Adrenal gland (tissue), 9 donors: ENCODE measurements at regions not wholly inside any gene's neighbourhood (a gene's known extent, or its start where the extent isn't known, plus 50 kb on each side); places are given as distances from the start of the nearest gene placed in this dataset.

Source experiments
- DNase-seq, 7 donors: peaks; one replicate each; pipeline ENCODE4 v3.0.0-alpha.2; 2019 to 2020
- H3K27ac ChIP-seq, 5 donors: fragments of 200-600 bp; sonication (generic) in 4 of 5; 1 replicate in 3 of 5; 2 replicates in 2 of 5; pipeline versions ENCODE4 v1.5.1 to v1.8.0; 2016 to 2020; ENCODE audit warnings: mild to moderate bottlenecking in 1 of 5
- H3K27me3 ChIP-seq: fragments of 200-600 bp; 2 replicates; pipeline ENCODE4 v1.8.0; 2021
- H3K36me3 ChIP-seq, 2 donors: fragments of 200-600 bp; replicated peaks in 1 of 2; 1 replicate in 1 of 2; 2 replicates in 1 of 2; pipeline versions ENCODE4 v1.5.1 to v1.8.0; 2018 to 2022
- H3K4me1 ChIP-seq, 2 donors: fragments of 200-600 bp; replicated peaks in 1 of 2; 1 replicate in 1 of 2; 2 replicates in 1 of 2; pipeline versions ENCODE4 v1.5.1 to v1.8.0; 2018 to 2021
- H3K4me3 ChIP-seq, 4 donors: fragments of 200-600 bp; sonication (generic) in 3 of 4; one replicate each; pipeline ENCODE4 v1.5.1; 2016 to 2018
- H3K9me3 ChIP-seq, 3 donors: fragments of 200-600 bp; sonication (generic) in 1 of 3; replicated peaks in 1 of 3; 1 replicate in 2 of 3; 2 replicates in 1 of 3; pipeline versions ENCODE4 v1.5.1 to v1.8.0; 2016 to 2021
- CTCF ChIP-seq, 6 experiments: fragments of 450-650 bp in 4 of 6; fragments of 200-600 bp in 2 of 6; sonication (generic) in 1 of 6; IDR thresholded peaks; 1 replicate in 5 of 6; 2 replicates in 1 of 6; pipeline versions ENCODE4 v1.5.1 to v1.8.0; 2016 to 2021; ENCODE audit warnings: antibody characterized with exemption in 6 of 6, mild to moderate bottlenecking in 2 of 6, moderate library complexity in 1 of 6
- POLR2A ChIP-seq, 2 donors: fragments of 450-650 bp; IDR thresholded peaks; one replicate each; pipeline ENCODE4 v1.6.1; 2017; ENCODE audit warnings: antibody characterized with exemption in 2 of 2, mild to moderate bottlenecking in 2 of 2, moderate library complexity in 1 of 2
- WGBS, 4 donors: extraction: QIAGEN DNeasy Blood & Tissue Kit in 2 of 4; methylation state at CpG; one replicate each; pipeline versions ENCODE4 v1.1.5 to v1.1.7; 2013 to 2017; 5-methylcytosine and 5-hydroxymethylcytosine counted together
- intact Hi-C, 2 donors: fragments of 100-400 bp; cut with DNase I; formaldehyde crosslinking; loops; one replicate each; pipeline versions ENCODE4 v1.14.1 to v1.15.0; 2022 to 2023
- donor health status: healthy with polysubstance abuse.
- donor health status: Bipolar disorder and iron deficiency.
- donor health status: DM: yes; HTN: yes; CAD: no.
- donor health status: DM: no; HTN: no; CAD: no.
- donor health status: DM: no; HTN: no; CAD: no.

DNA sequence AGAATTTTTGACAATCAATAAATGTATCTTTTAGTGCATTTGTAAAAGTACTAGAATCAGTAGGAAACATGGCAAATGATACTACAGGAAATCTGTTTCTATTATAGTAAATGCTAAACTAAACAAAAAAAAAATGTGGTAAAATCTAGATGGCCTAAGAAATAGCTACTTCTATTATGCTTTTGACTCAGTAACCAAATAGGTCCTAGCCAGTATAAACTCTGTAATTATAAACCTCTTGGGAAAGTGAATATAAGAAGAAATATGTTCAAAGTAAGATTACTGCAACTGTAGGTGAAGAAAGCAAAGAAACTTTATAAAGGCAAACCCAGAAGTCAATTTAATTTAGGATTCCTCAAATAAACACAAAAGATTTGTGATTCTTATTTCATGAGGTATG is 581.2 kb downstream of the LRFN5 start:
- no peak overlapping the region for H3K27ac ChIP-seq
- no peak overlapping the region for H3K4me3 ChIP-seq
- intact Hi-C loops, result no loop called here
- DNase-seq, result no peak
- no peak for TF ChIP-seq CTCF (IDR thresholded peaks at IDR 0.05)
- no peak for TF ChIP-seq POLR2A (IDR thresholded peaks at IDR 0.05)
- no peaks in the 10 kb centered on the region for H3K9me3 ChIP-seq
- H3K4me1 ChIP-seq, result no peaks in the 10 kb centered on the region
- H3K27me3 ChIP-seq, result no peaks in the 10 kb centered on the region
- H3K36me3 ChIP-seq, result no peaks in the 10 kb centered on the region

DNA sequence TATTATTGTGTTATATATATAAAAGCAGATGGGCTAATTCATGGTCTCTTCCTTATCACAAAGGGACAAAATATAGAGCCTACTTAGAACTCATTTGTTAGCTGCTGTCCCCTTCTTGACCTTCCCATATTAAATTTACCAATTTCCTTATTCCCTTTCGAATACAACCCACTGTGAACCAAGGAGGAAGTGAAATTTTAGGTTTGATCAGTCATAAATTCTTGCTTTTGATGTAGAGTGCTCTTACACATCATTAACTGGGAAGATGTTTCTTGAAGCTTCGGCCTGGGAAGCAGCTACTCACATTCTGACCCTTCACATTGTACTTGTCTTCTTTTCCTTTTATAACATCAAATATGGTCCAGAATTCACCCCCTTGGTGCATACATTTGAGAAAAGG is 579.0 kb downstream of the LRFN5 start:
- 43 to 61% (median 48%) methylated on average over 2 of the region's 2 CpGs for WGBS, 4 donors
- H3K27me3 ChIP-seq, result no peaks in the 10 kb centered on the region
- TF ChIP-seq CTCF (IDR thresholded peaks at IDR 0.05) (no peak), POLR2A (IDR thresholded peaks at IDR 0.05) (no peak)
- intact Hi-C loops, result no loop called here
- H3K4me1 ChIP-seq, result no peaks in the 10 kb centered on the region
- H3K4me3 ChIP-seq, result no peak overlapping the region
- H3K27ac ChIP-seq, result no peak overlapping the region
- H3K9me3 ChIP-seq, result no peaks in the 10 kb centered on the region
- no peaks in the 10 kb centered on the region for H3K36me3 ChIP-seq
- no peak for DNase-seq

DNA sequence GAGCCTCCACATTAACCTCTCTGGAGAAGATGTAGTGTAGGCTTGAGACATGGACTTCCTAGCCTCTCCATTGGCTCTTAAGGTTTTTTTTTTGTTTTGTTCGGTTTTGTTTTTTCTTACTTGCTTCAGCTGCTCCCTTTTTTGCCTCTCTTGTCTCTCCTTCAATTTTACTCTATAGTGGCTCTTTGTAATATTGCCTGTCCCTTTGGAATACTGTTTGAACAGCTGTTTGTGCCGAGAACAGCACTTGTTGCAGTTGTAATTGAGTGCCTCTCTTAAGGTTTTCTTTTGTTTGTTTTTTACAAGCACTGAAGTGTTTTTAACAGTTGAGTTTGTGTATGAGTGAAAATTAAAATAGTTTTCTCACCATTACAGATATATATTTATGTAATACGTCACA is 567.7 kb downstream of the LRFN5 start:
- 69 to 79% (median 76%) methylated on average over 3 of the region's 3 CpGs for WGBS, 4 donors
- no peaks in the 10 kb centered on the region for H3K36me3 ChIP-seq

DNA sequence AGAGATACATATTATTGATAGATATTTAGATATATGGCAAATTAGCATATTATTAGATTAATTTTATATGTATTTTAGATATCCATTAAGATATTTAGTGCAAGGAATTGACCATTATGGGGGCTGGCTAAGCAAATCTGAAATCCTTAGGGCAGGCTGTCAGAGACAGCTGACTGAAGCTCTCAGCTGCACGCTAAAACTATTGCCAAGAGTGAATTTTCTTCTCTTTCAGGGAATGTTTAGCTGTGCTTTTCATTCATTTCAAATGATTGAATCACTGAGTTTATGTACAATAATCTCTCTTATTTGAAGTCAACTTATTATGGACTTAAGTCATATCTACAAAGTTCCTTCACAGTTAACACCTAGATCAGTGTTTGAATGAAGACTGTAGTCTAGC is 566.5 kb downstream of the LRFN5 start:
- no peak overlapping the region for H3K27ac ChIP-seq
- 78 to 92% (median 84%) methylated on average over 1 of the region's 1 CpG for WGBS, 4 donors
- H3K36me3 ChIP-seq, result no peaks in the 10 kb centered on the region
- TF ChIP-seq CTCF (IDR thresholded peaks at IDR 0.05) (no peak), POLR2A (IDR thresholded peaks at IDR 0.05) (no peak)
- no peaks in the 10 kb centered on the region for H3K27me3 ChIP-seq
- DNase-seq, result no peak
- intact Hi-C loops, result no loop called here
- no peak overlapping the region for H3K4me3 ChIP-seq
- no peaks in the 10 kb centered on the region for H3K4me1 ChIP-seq
- H3K9me3 ChIP-seq, result no peaks in the 10 kb centered on the region

More for the DNA sequence above, 567.7 kb downstream of the LRFN5 start:
- Histone ChIP-seq H3K4me1 (no peaks in the 10 kb centered on the region), H3K27me3 (no peaks in the 10 kb centered on the region), H3K4me3 (no peak overlapping the region), H3K27ac (no peak overlapping the region), H3K9me3 (no peaks in the 10 kb centered on the region)
- TF ChIP-seq CTCF (IDR thresholded peaks at IDR 0.05) (no peak), POLR2A (IDR thresholded peaks at IDR 0.05) (no peak)
- DNase-seq, result no peak
- intact Hi-C loops, result no loop called here
